A204.1 (cell line): ENCODE measurements at regions not wholly inside any gene's neighbourhood (a gene's known extent, or its start where the extent isn't known, plus 50 kb on each side); places are given as distances from the start of the nearest gene placed in this dataset.
"Not testable (repeated sequence)": the region's sequence is repeated elsewhere in the genome, so short reads cannot be mapped to it uniquely, and the experiment has no call there.

ENCODE experiments used
- FAIRE-seq: peaks from 2 replicates; lab custom pipeline; 2012; peaks lifted over from hg19 to GRCh38; lab: Jason Lieb, UNC

DNA sequence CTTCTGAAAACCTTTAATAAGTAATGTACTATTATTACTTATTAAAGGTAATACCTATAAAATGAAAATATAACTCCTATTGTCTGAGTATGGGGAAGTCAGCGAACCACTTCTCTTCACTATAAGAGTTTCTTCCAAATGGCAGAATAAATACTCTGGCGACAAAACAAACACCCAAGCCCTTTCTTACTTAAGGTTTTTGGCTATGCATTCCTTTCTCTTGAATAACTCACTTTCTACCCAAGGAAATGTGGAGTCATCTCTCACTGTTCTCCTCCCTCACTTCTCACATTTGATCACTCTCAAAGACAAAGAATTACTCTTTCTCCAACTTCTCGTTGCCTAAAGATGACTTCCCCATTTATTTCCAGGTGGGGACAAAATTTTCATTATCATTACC lies 816.8 kb upstream of the CRIM1 start:
- FAIRE-seq: no peak

GRCh38 chr2:35530615-35531135 lies 824.9 kb upstream of the CRIM1 start:
- no peak for FAIRE-seq

DNA sequence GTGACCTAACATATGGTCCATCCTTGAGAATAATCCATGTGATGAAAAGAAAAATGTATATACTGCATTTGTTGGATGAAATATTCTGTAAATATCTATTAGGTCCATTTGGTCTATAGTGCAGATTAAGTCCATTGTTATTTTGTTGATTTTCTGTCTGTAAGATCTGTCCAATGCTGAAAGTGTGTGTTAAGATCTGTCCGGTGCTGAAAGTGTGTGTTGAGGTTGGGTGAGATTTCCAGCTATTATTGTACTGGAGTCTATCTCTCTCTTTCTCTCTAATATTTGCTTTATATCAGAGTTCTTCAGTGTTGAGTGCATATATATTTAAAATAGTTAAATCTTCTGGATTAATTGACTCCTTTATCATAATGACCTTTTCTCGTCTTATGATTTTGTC lies 828.8 kb upstream of the CRIM1 start:
- FAIRE-seq: no peak

GRCh38 chr2:35522450-35522849 lies 833.1 kb upstream of the CRIM1 start:
- FAIRE-seq: no peak

DNA sequence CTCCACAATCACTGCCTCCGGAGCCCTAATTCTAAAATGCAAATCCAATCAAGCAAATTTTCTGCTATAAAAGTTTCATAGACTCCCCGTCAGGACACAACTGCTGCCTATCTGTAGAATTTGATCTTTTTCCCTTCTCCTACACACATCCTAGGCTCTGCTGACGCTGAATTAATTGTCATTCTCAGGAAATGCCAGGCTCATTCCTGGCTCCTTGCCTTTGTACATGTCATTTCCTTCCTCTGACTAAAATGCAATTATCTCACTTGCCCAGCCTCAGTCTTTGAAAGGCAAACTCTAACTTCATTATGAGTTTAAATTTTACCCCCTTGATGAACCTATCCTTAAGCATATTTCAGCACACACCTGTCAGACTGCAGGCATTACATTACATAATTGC lies 844.9 kb upstream of the CRIM1 start:
- FAIRE-seq: no peak

- FAIRE-seq: no peak
Measured at GRCh38 chr2:35508601-35509000, 847.0 kb upstream of the CRIM1 start.

DNA sequence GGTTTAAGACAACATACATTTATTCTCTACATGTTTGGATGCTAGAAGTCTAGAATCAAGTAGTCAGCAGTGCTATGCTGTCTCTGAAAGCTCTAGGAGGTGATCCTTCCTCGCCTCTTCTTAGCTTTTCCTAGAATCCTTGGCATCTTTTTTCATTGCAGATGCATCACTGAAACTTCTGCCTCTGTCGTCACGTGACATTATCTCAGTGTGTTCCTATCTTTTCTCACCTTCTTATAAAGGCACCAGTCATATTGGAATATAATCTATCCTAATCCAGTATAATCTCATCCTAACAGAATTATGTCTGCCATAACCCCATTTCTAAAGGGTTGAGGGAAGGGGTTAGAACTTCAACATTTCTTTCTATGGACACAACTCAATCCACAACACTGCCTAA lies 851.2 kb upstream of the CRIM1 start:
- no peak for FAIRE-seq

DNA sequence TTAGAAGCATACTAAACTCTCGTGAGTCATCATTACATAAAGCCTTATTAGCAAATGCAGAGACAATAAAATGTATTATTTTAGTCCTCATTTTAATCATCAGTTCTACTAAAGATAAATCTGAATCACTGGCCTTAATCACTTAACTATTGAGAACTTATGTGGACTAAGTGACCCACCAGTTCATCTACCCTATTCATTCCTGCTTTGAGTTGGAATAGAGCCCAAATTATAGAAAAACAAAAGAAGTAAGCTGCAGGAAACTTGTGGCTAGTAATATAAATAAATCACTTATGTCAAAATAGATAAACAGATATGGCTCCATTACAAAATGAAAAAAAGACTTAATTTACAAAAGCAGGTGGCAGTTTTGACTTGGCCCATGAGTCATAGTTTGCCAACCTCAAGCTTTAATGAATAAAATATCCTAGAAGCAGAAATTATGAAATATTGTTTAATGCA lies 851.8 kb upstream of the CRIM1 start:
- FAIRE-seq: no peak

- no peak for FAIRE-seq
Measured at GRCh38 chr2:35503311-35503710, 852.3 kb upstream of the CRIM1 start.

DNA sequence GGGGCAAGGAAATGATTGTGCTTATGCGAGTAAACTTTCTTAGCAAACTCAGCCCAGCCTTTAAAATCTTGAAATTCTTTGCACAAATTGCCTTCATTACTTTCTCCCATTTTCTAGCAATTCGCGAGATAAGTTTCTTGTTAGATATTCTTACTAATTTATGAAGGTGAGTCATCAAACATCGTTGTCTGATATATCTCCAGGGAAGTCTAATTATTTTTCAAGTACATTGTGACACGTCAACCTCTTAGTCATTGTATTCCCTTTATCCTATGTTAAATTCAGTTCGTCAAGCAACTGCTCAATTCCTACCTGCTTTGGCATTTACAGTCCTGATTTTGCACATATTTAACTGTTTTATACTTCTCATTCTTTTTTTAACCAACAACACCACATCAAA lies 854.5 kb upstream of the CRIM1 start:
- no peak for FAIRE-seq

- FAIRE-seq: no peak
Measured at GRCh38 chr2:35496022-35496421, 859.6 kb upstream of the CRIM1 start.

GRCh38 chr2:35495182-35495581 lies 860.4 kb upstream of the CRIM1 start:
- FAIRE-seq: no peak

DNA sequence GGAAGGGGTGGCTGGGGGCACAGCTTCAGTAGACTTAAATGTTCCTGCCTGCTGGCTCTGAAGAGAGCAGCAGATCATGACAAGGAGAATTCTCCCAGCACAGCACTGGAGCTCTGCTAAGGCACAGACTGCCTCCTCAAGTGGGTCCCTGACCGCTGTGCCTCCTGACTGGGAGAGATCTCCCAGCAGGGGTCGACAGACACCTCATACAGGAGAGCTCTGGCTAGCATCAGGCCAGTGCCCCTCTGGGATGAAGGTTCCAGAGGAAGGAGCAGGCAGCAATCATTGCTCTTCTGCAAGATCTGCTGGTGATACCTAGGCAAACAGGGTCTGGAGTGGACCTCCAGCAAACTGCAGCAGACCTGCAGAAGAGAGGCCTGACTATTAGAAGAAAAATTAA lies 877.5 kb upstream of the CRIM1 start:
- not testable (repeated sequence) for FAIRE-seq

- FAIRE-seq: no peak
Measured at GRCh38 chr2:35468245-35468644, 887.3 kb upstream of the CRIM1 start.

- no peak for FAIRE-seq
Measured at GRCh38 chr2:35463805-35464596, 891.6 kb upstream of the CRIM1 start.

DNA sequence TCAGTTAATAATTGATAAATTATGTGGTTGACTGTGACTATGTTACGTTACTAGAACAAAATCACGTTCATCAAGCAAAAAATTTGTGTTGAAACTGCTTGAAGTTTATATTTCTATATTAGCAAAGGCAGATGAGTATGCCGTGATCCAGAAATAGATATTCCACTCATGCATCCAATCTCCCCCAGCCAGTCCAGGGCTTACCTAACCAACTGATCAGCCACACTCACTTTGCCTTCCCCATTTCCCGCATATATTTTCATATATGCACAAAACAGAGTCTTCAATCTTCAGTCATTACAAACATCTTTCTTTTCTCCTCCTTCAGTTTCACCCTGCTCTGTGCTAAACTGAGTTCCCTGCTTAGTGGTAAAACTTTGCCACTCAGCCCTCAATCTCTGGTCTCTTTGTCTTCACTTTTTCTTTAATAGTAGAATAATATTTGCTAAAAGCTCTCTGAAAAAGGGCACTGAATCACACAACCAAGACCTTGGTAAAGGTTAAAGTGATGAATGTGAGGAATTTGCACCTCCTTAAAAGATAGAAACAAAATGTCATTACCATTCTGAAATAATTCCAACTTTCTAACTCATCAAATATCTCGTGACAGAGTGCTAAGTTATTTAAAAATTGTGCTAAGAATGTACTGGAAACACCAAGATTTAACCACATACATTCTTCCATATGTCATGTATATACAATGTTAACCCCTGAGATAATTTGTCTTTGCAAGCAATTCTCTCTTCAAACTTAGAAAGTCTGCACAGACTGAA lies 893.2 kb upstream of the CRIM1 start:
- FAIRE-seq: no peak

DNA sequence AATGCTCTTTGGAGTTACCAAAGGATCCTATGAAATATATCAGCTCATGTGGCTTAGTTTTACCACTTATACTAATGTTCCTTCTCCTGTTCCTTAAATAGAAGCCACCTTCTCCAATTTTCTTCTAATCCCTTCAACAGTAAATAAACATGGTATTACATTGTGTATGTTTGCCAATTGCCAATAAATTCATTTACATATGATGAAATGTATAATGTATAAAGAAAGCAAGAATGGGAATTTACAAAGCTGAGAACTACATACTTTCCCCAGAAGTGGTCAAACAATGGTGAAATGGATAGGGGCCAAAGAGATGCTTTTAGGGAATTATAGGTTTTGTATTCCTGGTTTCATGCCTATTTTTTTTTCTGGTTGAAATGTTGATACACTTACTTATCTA lies 894.2 kb upstream of the CRIM1 start:
- no peak for FAIRE-seq

DNA sequence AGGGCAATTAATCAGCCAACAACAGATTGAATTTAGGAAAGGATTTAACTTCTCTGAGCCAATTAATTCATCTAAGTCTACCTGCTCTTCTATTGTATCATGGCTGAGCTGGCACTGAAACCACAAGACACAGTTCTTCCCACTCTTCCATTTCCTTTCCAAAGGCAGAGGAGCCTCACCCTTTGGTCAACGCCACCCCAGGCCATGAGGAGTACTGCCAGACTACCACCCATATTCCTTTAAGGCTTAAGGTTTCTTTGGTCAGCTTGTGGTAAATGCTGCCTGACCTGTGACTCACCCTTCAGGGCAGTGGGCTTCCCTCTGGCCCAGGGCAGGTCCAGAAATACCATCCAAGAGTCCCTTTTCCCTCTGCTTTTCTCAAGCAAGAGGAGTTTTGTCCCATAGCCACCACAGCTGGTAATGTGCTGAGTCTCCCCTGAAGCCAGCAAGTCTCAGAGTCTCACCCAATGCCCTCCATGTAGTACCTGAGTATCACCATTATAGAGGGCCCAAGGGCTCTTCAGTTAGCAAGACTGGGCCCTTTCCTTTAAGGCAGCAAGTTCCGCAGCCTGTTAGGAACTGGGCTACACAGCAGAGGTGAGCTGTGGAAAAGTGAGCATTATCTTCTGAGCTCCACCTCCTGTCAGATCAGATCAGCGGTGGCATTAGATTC lies 900.5 kb upstream of the CRIM1 start:
- no peak for FAIRE-seq

GRCh38 chr2:35447821-35448220 lies 907.8 kb upstream of the CRIM1 start:
- no peak for FAIRE-seq

- no peak for FAIRE-seq
Measured at GRCh38 chr2:35447215-35447614, 908.4 kb upstream of the CRIM1 start.

DNA sequence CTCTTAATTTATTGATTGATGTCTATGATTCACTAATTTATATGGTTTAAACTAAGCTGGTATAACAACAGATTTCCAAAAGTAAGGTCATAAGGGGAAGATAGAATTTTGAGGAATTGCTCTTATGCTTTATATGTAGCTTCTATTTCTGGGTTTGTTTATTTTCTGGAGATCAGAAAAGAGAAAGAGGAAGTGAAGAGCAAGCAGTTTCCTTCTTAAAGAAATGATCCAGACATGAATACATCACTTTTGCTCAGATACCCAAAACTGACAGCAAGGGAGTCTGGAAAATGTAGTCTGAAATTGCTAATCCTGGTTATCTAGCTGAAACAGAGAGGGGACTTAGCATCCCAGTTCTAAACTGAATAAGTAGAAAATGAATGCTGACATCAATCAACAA lies 912.5 kb upstream of the CRIM1 start:
- FAIRE-seq: no peak

- FAIRE-seq: not testable (repeated sequence)
Measured at GRCh38 chr2:35441575-35441974, 914.0 kb upstream of the CRIM1 start.

- FAIRE-seq: not testable (repeated sequence)
Measured at GRCh38 chr2:35440308-35440707, 915.3 kb upstream of the CRIM1 start.
